Posterior vena cava (tissue), 2 donors: ENCODE measurements at regions not wholly inside any gene's neighbourhood (a gene's known extent, or its start where the extent isn't known, plus 50 kb on each side); places are given as distances from the start of the nearest gene placed in this dataset.
A peak's percentile ranks its signal among the peaks of the same experiment; 100 is the strongest.

ENCODE experiments used
- DNase-seq: peaks from one replicate; pipeline ENCODE4 v3.0.0-alpha.2; 2020; ENCODE audit warnings: low spot score
- intact Hi-C, 2 donors: fragments of 100-400 bp; cut with DNase I; formaldehyde crosslinking; loops; one replicate each; pipeline versions ENCODE4 v1.14.1 to v1.14.2; 2022 to 2023
- donor health status: DM: yes; HTN: yes; CAD: no.
- donor health status: DM: yes; HTN: yes; CAD: no.

GRCh38 chr6:21965953-21966539 is 330.8 kb downstream of the PRL start:
- intact Hi-C loops = no loop called here

GRCh38 chr6:21967056-21967974 is 329.5 kb downstream of the PRL start:
- intact Hi-C loops = no loop called here
- DNase-seq = no peak

More at GRCh38 chr6:21965953-21966539, 330.8 kb downstream of the PRL start:
- DNase-seq = no peak

GRCh38 chr6:21968411-21968810 is 328.4 kb downstream of the PRL start:
- no peak for DNase-seq
- intact Hi-C loops = no loop called here

- intact Hi-C loops = no loop called here
Measured at GRCh38 chr6:21969192-21969591, 327.6 kb downstream of the PRL start.

GRCh38 chr6:21970569-21971300 is 326.1 kb downstream of the PRL start:
- intact Hi-C loops = no loop called here
- DNase-seq = no peak

More at GRCh38 chr6:21969192-21969591, 327.6 kb downstream of the PRL start:
- DNase-seq = no peak

GRCh38 chr6:21971541-21971940 is 325.3 kb downstream of the PRL start:
- intact Hi-C loops = no loop called here
- no peak for DNase-seq

- intact Hi-C loops = no loop called here
- DNase-seq = no peak
Measured at GRCh38 chr6:21972516-21972915, 324.3 kb downstream of the PRL start.

GRCh38 chr6:21977346-21977745 is 319.5 kb downstream of the PRL start:
- intact Hi-C loops = no loop called here
- DNase-seq = no peak

- intact Hi-C loops = no loop called here
- DNase-seq = no peak
Measured at GRCh38 chr6:21981235-21981833, 315.5 kb downstream of the PRL start.

GRCh38 chr6:21984135-21984534 is 312.7 kb downstream of the PRL start:
- DNase-seq = no peak
- intact Hi-C loops = no loop called here

GRCh38 chr6:21984561-21984960 is 312.3 kb downstream of the PRL start:
- no peak for DNase-seq
- intact Hi-C loops = no loop called here

- intact Hi-C loops = no loop called here
- no peak for DNase-seq
Measured at GRCh38 chr6:21985904-21986303, 310.9 kb downstream of the PRL start.

- intact Hi-C loops = no loop called here
- no peak for DNase-seq
Measured at GRCh38 chr6:21986703-21987102, 310.1 kb downstream of the PRL start.

- DNase-seq = peak; percentile 87
- intact Hi-C loops = no loop called here
Measured at GRCh38 chr6:21987501-21987957, 309.3 kb downstream of the PRL start.

- DNase-seq = no peak
- intact Hi-C loops = no loop called here
Measured at GRCh38 chr6:21990577-21990976, 306.3 kb downstream of the PRL start.

- no peak for DNase-seq
- intact Hi-C loops = no loop called here
Measured at GRCh38 chr6:21992178-21992967, 304.5 kb downstream of the PRL start.

GRCh38 chr6:21993841-21994240 is 303.0 kb downstream of the PRL start:
- intact Hi-C loops = no loop called here
- DNase-seq = no peak

GRCh38 chr6:21994821-21995220 is 302.0 kb downstream of the PRL start:
- DNase-seq = no peak
- intact Hi-C loops = no loop called here

GRCh38 chr6:21995318-21995717 is 301.5 kb downstream of the PRL start:
- intact Hi-C loops = no loop called here
- no peak for DNase-seq
